Stomach smooth muscle (tissue), 2 donors: ENCODE measurements at regions not wholly inside any gene's neighbourhood (a gene's known extent, or its start where the extent isn't known, plus 50 kb on each side); places are given as distances from the start of the nearest gene placed in this dataset.
"Not testable (repeated sequence)": the region's sequence is repeated elsewhere in the genome, so short reads cannot be mapped to it uniquely, and the experiment has no call there.

Experiments used
- H3K27ac ChIP-seq: one replicate; pipeline ENCODE4 v1.7.0; 2013; ENCODE audit warnings: mild to moderate bottlenecking, low read length, inconsistent platforms
- H3K27me3 ChIP-seq, 2 donors: one replicate each; pipeline ENCODE4 v1.7.0; 2013; ENCODE audit warnings: low read length in 2 of 2; ENCODE audit not compliant: insufficient read depth in 2 of 2, control insufficient read depth in 1 of 2
- H3K36me3 ChIP-seq, 2 donors: one replicate each; pipeline ENCODE4 v1.7.0; 2013; ENCODE audit warnings: low read length in 2 of 2; ENCODE audit not compliant: control insufficient read depth in 2 of 2, insufficient read depth in 2 of 2
- H3K4me1 ChIP-seq: one replicate; pipeline ENCODE4 v1.7.0; 2013; ENCODE audit warnings: low read length; ENCODE audit not compliant: control insufficient read depth, insufficient read depth
- H3K4me3 ChIP-seq, 2 donors: one replicate each; pipeline ENCODE4 v1.7.0; 2013; ENCODE audit warnings: low read length in 2 of 2
- H3K9ac ChIP-seq, 2 donors: one replicate each; pipeline ENCODE4 v1.7.0; 2013; ENCODE audit warnings: low read length in 2 of 2, mild to moderate bottlenecking in 1 of 2
- H3K9me3 ChIP-seq, 2 donors: one replicate each; pipeline ENCODE4 v1.7.0; 2013; ENCODE audit warnings: low read length in 2 of 2; ENCODE audit not compliant: control insufficient read depth in 2 of 2
- donor health status: healthy.
- donor health status: Pancreatic carcinoma.

DNA sequence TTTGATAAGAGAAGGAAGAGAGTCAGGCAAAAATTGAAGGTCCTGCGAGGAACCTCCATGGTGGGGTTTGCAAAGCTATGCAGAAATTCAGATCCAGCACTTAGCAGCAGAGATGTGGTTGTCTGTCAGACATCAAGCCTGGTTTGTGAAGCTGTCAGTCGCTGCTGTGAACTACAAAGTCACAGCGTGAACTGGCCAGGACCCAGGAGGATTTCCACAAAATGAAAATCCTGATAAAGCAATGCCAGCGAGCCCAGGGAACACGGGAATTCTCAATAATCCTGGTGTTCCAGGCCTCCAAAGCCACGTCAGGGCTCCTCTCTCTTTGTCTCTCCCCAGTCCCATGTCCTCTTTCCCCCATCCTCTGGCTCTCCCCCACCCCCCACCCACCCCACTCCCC is 296.9 kb upstream of the GADL1 start:
- Histone ChIP-seq H3K27me3 (no peaks in the 10 kb centered on the region), H3K9me3 (no peaks in the 10 kb centered on the region), H3K36me3 (no peaks in the 10 kb centered on the region), H3K9ac (no peak overlapping the region), H3K4me1 (no peaks in the 10 kb centered on the region), H3K4me3 (no peak overlapping the region), H3K27ac (no peak overlapping the region)

DNA sequence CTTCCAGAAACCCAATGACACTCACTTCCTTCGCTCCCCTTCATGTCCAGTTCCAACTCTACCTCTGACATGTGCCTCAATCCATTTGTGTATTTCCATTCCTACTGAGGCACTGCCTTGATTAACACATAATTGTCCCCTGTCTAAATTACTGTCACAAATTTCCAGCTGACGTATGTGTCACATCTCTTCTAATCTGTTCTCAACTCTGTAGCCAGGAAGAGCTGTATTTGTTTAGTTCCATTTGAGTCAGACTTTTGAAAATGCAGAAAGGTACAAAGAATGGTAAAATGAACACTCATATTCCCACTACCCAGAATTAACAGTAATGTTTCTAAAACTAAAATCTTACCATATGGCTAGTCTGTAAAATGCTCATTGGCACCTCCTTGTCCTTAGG is 299.0 kb upstream of the GADL1 start:
- no peak overlapping the region for H3K9ac ChIP-seq
- H3K27ac ChIP-seq = no peak overlapping the region
- no peaks in the 10 kb centered on the region for H3K4me1 ChIP-seq
- no peaks in the 10 kb centered on the region for H3K27me3 ChIP-seq
- H3K4me3 ChIP-seq = no peak overlapping the region
- H3K36me3 ChIP-seq = no peaks in the 10 kb centered on the region
- no peaks in the 10 kb centered on the region for H3K9me3 ChIP-seq

DNA sequence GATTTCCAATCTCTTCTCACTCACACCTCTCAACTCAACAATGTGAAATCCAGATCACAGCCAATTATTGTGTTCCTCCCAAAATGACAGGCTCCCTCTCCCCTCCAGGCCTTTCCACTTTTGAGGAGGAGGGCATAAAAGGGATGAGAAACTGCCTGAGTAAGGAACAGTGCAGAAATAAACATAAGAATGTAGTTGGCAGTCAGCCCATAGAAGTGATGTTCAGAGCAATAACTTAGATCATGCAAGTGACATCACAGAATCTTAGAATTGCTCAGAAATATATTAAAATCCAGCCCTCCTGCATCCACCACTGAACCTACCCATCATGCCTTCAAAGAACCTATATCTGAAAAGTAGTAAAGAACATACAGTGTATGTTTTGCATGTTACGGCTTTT is 299.4 kb upstream of the GADL1 start:
- Histone ChIP-seq H3K36me3 (no peaks in the 10 kb centered on the region), H3K27ac (no peak overlapping the region), H3K27me3 (no peaks in the 10 kb centered on the region), H3K9me3 (no peaks in the 10 kb centered on the region), H3K9ac (no peak overlapping the region), H3K4me3 (no peak overlapping the region), H3K4me1 (no peaks in the 10 kb centered on the region)

DNA sequence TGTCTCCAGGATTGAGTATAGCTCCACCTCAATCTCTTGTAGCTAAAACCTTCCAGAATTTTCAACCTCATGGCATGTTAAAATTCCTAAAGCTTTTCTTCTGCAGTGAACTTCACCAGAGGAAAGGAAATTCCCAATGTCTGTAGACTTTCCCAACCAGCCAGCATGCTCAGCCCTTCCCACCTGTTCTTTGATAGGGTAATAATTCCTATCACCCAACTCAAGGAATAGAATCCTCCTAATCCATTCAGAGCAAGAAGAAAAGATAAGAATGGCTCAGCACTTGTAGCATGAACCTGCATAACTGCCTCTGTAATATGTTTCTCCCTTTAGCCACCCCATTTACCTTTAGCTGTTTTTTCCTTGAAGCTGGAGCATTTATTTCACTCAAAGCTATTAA is 301.8 kb upstream of the GADL1 start:
- Histone ChIP-seq H3K36me3 (no peaks in the 10 kb centered on the region), H3K9me3 (no peaks in the 10 kb centered on the region), H3K9ac (no peak overlapping the region), H3K4me1 (no peaks in the 10 kb centered on the region), H3K4me3 (no peak overlapping the region), H3K27me3 (no peaks in the 10 kb centered on the region), H3K27ac (no peak overlapping the region)

DNA sequence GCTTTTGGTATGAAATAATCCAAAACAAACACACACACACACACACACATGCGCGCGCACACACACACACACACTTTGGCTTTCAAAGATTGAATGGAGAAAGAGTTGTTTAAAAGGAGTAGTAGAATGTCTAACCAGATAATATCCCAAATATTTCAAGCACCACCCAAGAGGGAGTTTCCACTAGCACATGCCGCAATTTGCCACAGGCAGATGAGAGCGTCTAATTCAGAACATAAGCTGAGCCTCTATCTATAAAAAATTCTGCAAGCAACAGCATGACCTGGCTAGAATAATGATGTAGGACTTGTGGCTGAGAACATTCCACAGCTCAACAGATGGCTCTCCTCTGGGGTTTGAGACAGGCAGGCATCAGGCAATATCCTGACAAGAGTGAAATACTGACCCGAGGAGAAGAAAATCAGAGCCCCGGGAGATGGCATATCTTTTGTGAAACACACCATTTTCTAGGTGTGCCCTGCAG is 302.5 kb upstream of the GADL1 start:
- Histone ChIP-seq H3K4me3 (no peak overlapping the region), H3K4me1 (no peaks in the 10 kb centered on the region), H3K27me3 (no peaks in the 10 kb centered on the region), H3K27ac (no peak overlapping the region), H3K9ac (no peak overlapping the region), H3K9me3 (no peaks in the 10 kb centered on the region), H3K36me3 (no peaks in the 10 kb centered on the region)

DNA sequence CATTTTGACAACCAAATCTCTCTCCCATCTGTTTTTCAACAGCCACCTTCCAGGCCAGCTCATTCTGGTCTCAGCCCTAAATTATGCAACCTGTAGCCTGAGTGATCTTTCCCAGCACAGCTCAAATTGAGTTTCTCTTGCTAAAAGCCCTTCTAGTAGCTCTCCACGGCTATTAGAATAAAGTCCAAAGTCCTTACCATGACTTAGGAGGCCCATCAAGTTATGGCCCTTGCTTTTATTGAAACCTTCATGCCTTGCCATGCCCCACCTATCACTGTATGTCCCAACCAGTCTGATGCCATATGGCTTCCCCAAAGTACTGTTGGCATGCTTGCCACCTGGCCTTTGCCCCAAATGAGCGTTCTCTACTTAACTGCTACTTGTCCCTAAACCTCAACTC is 303.5 kb upstream of the GADL1 start:
- Histone ChIP-seq H3K9me3 (no peaks in the 10 kb centered on the region), H3K27me3 (no peaks in the 10 kb centered on the region), H3K4me1 (no peaks in the 10 kb centered on the region), H3K4me3 (no peak overlapping the region), H3K9ac (no peak overlapping the region), H3K27ac (no peak overlapping the region), H3K36me3 (no peaks in the 10 kb centered on the region)

DNA sequence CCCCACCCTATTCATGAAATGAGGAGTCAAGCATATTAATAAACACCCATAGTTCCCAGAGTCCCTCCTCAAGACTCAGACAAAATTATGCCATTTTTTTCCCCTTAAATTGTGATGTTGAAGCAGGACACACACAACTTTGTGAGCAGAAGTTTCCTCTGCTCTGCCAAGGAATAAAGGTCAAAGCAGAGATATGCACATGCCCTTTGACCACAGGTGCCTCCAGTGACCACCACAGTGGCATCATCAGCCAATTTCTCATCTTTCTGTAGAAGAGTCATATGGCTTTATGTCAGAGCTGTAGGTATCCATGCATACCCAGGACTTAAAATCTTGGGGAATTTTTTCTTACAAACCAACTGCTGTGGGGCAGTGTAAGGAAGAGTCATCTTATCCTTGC is 304.4 kb upstream of the GADL1 start:
- Histone ChIP-seq H3K27me3 (no peaks in the 10 kb centered on the region), H3K9me3 (no peaks in the 10 kb centered on the region), H3K4me3 (no peak overlapping the region), H3K36me3 (no peaks in the 10 kb centered on the region), H3K4me1 (no peaks in the 10 kb centered on the region), H3K9ac (no peak overlapping the region), H3K27ac (no peak overlapping the region)

DNA sequence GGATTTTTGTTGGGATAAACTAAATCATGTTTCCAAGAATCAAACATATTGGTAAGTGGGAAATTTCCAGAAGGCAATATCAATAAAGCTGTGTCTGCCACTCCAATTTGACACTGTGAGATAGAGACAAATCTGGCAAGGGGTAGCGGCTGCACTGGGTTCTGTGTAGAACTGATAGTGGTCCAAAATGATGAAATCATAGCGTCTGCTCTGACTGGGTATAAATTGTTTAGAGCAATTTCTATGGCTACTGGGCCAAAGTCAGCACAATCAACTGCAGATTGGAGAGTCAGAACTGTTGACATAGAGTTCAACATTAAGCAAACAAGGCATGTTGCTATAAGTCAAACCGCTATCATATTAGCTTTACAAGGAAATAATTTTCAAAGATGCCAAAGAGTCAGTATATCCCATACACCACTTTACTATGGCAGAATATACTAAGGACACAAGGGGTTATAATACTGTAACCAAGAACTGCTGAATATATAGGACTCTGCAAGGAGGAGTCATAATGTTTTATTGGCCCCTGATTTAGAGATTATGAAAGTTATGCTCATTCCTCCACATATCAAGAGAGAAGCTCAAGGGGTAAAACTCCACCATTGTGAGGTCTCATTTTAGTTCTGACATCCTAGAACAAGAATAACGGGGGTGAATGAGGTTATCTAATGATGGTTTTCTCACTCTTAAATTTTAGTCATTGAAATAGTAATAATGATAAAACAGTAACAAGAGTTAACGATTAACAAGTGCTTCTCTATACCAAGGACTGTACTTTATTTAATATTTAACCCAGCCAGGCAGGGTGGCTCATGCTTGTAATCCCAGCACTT is 309.7 kb upstream of the GADL1 start:
- H3K4me1 ChIP-seq = no peaks in the 10 kb centered on the region
- no peak overlapping the region for H3K27ac ChIP-seq
- H3K4me3 ChIP-seq = no peak overlapping the region
- H3K9me3 ChIP-seq = no peaks in the 10 kb centered on the region
- H3K36me3 ChIP-seq = no peaks in the 10 kb centered on the region
- H3K9ac ChIP-seq = no peak overlapping the region
- no peaks in the 10 kb centered on the region for H3K27me3 ChIP-seq

DNA sequence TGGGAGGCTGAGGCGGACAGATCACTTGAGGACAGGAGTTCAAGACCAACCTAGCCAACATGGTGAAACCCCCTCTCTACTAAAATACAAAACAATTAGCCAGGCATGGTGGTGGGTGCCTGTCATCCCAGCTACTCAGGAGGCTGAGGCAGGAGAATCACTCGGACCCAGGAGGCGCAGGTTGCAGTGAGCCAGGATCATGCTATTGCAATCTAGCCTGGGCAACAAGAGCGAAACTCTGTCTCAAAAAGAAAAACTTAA is 310.3 kb upstream of the GADL1 start:
- H3K36me3 ChIP-seq, H3K4me1 ChIP-seq, H3K27ac ChIP-seq: not testable (repeated sequence)

DNA sequence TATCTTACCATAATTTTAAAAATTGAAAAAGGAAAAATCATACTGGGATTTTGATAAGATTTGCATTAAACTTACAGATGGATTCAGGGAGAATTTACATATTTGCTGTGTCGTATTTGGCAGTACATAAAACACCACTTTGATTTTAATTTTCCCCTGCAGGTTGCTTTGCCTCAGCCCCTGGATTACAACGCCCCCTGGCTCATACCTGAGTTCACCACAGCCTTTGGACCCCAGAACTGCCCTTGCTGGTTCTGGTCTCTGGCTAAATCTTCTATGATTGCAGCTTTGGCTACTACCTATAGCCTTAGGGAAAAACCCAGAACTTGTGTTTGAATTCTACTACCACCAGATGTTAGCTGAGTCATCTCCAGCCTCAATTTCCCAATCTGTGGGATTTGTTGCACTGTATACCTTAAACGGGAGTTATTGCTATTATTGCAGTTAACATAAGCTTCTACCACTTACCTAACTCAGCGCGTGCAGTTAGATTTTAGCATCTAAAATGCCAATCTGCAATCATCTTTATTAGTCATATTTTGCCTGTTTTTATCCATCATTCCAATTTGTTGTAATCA is 315.7 kb upstream of the GADL1 start:
- no peaks in the 10 kb centered on the region for H3K4me1 ChIP-seq
- no peak overlapping the region for H3K9ac ChIP-seq
- no peaks in the 10 kb centered on the region for H3K36me3 ChIP-seq
- H3K4me3 ChIP-seq = no peak overlapping the region
- H3K9me3 ChIP-seq = no peaks in the 10 kb centered on the region
- H3K27me3 ChIP-seq = no peaks in the 10 kb centered on the region
- H3K27ac ChIP-seq = no peak overlapping the region

More for the DNA sequence above, 310.3 kb upstream of the GADL1 start:
- not testable (repeated sequence) for H3K27me3 ChIP-seq, H3K9ac ChIP-seq, H3K4me3 ChIP-seq, H3K9me3 ChIP-seq

DNA sequence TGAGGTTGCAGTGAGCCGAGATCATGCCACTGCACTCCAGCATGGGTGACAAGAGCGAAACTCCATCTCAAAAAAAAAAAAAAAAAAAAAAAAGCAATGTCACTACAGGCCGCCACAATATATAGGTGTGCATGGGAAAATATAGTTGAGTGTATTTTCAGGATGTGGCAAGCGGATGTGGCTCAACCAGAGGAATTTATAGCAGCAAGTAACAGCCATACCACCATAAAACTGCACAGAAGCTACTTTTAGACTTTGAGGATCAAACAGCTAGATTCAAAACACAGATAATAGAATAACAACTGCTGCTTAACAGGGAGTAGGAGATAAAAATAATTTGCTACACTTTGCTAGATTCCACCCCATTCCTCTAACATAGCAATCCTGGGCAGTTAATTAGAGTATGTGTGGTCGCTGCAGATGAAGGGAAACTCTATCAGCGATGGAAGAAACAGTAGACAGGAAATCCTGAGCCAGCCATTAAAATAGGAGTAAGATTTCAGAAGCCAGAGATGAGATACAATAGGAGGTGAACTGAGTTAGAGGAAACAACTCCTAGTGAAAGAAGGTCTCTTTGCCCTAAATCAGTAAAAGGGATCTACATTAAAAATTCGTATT is 318.7 kb upstream of the STT3B start:
- H3K9me3 ChIP-seq = no peaks in the 10 kb centered on the region
- H3K36me3 ChIP-seq = no peaks in the 10 kb centered on the region
- H3K9ac ChIP-seq = no peak overlapping the region
- no peaks in the 10 kb centered on the region for H3K4me1 ChIP-seq
- no peaks in the 10 kb centered on the region for H3K27me3 ChIP-seq
- H3K27ac ChIP-seq = no peak overlapping the region
- H3K4me3 ChIP-seq = no peak overlapping the region
